Transverse colon (tissue), 4 donors: ENCODE measurements at regions not wholly inside any gene's neighbourhood (a gene's known extent, or its start where the extent isn't known, plus 50 kb on each side); places are given as distances from the start of the nearest gene placed in this dataset.

Experiments
- CTCF ChIP-seq, 5 experiments: fragments of 200-600 bp in 3 of 5; fragments of 450-650 bp in 2 of 5; sonication (generic) in 3 of 5; IDR thresholded peaks; 1 replicate in 2 of 5; 2 replicates in 3 of 5; pipeline ENCODE4 v1.5.1; 2016 to 2017; ENCODE audit warnings: antibody characterized with exemption in 5 of 5, inconsistent platforms in 3 of 5, mild to moderate bottlenecking in 2 of 5, moderate library complexity in 1 of 5
- EP300 ChIP-seq: sonication (generic); formaldehyde crosslinking; IDR thresholded peaks from one replicate; pipeline ENCODE4 v1.6.1; 2017; ENCODE audit warnings: antibody characterized with exemption, low read depth
- POLR2A ChIP-seq: fragments of 450-650 bp; IDR thresholded peaks from one replicate; pipeline ENCODE4 v1.6.1; 2016; ENCODE audit warnings: antibody characterized with exemption, mild to moderate bottlenecking, moderate library complexity
- POLR2AphosphoS5 ChIP-seq, 3 donors: sonication (generic); formaldehyde crosslinking; IDR thresholded peaks; one replicate each; pipeline ENCODE4 v1.6.1; 2016; ENCODE audit warnings: antibody characterized with exemption in 3 of 3

- TF ChIP-seq CTCF (IDR thresholded peaks at IDR 0.05): no peak
- no peak for TF ChIP-seq POLR2AphosphoS5 (IDR thresholded peaks at IDR 0.05)
- no peak for TF ChIP-seq EP300
- no peak for TF ChIP-seq POLR2A
These were observed 84.7 kb downstream of the FAM161A start for GRCh38 chr2:61769093-61769675.
